A549 (cell line): ENCODE measurements at regions not wholly inside any gene's neighbourhood (a gene's known extent, or its start where the extent isn't known, plus 50 kb on each side); places are given as distances from the start of the nearest gene placed in this dataset.

Source experiments
- ATAC-seq, 2 experiments: fragments of 200-7000 bp in 1 of 2; fragments of >200 bp in 1 of 2; cut with Nextera tagmentation in 1 of 2; cut with Tn5 transposase in 1 of 2; 3 replicates each; pipeline versions ENCODE4 v1.8.0 to v1.9.1; 2018 to 2020; ENCODE audit warnings: mild to moderate bottlenecking in 1 of 2, moderate library complexity in 1 of 2
- CTCF ChIA-PET: fragments of 300-600 bp; sonication (Branson Sonifier 250); formaldehyde crosslinking; extraction: SDS; loops from one replicate; lab custom pipeline; 2021; ENCODE audit warnings: antibody characterized with exemption, inconsistent platforms; lab: Yijun Ruan, JAX
- POLR2A ChIA-PET: fragments of 350-600 bp; formaldehyde crosslinking; extraction: SDS; loops from one replicate; lab custom pipeline; 2021; ENCODE audit warnings: antibody characterized with exemption, inconsistent platforms; lab: Yijun Ruan, JAX
- DNase-seq, 2 experiments: peaks; one replicate each; pipeline versions ENCODE4 v3.0.0 to v3.0.0-alpha.2; 2011 to 2016; ENCODE audit warnings: low read depth in 1 of 2, low spot score in 1 of 2
- FAIRE-seq: peaks from 2 replicates; lab custom pipeline; 2011; peaks lifted over from hg19 to GRCh38; lab: Jason Lieb, UNC
- H3K27ac ChIP-seq, 2 experiments: fragments of >200 bp; sonication (Bioruptor Twin); formaldehyde crosslinking; 3 replicates each; pipeline ENCODE4 v1.5.1; 2016 to 2017
- H3K4me1 ChIP-seq: fragments of >200 bp; sonication (Bioruptor Twin); formaldehyde crosslinking; 3 replicates; pipeline ENCODE4 v1.6.1; 2016
- H3K4me2 ChIP-seq: fragments of >200 bp; sonication (Bioruptor Twin); formaldehyde crosslinking; 3 replicates; pipeline ENCODE4 v1.6.1; 2016
- H3K4me3 ChIP-seq: fragments of >200 bp; sonication (Bioruptor Twin); formaldehyde crosslinking; 3 replicates; pipeline ENCODE4 v1.5.1; 2016
- H3K9me3 ChIP-seq: fragments of >200 bp; sonication (Bioruptor Twin); formaldehyde crosslinking; 3 replicates; pipeline ENCODE4 v1.6.1; 2016
- BHLHE40 ChIP-seq: IDR thresholded peaks from 2 replicates; pipeline ENCODE4 v1.6.1; 2012; ENCODE audit warnings: low read depth, low read length, inconsistent platforms
- CEBPB ChIP-seq, 2 experiments: fragments of >200 bp in 1 of 2; sonication (Bioruptor Twin) in 1 of 2; formaldehyde crosslinking in 1 of 2; IDR thresholded peaks; 2 replicates each; pipeline ENCODE4 v1.6.1; 2012 to 2016
- EHF ChIP-seq: fragments of 250-450 bp; sonication (Bioruptor Pico); IDR thresholded peaks from 2 replicates; pipeline ENCODE4 v1.5.0; 2020; ENCODE audit warnings: mild to moderate bottlenecking
- ELK1 ChIP-seq: fragments of 150-350 bp; IDR thresholded peaks from 2 replicates; pipeline ENCODE4 v1.6.1; 2014; ENCODE audit warnings: low read depth, mild to moderate bottlenecking, low read length
- EP300 ChIP-seq, 2 experiments: fragments of >200 bp; sonication (Bioruptor Twin); formaldehyde crosslinking; IDR thresholded peaks; 2 replicates in 1 of 2; 3 replicates in 1 of 2; pipeline ENCODE4 v1.6.1; 2016 to 2017
- GATA3 ChIP-seq: IDR thresholded peaks from 2 replicates; pipeline ENCODE4 v1.6.1; 2012; ENCODE audit warnings: borderline replicate concordance
- HDAC2 ChIP-seq: fragments of 200-600 bp; sonication (generic); IDR thresholded peaks from 2 replicates; pipeline ENCODE4 v1.6.1; 2016
- HES2 ChIP-seq: fragments of >200 bp; sonication (Bioruptor Twin); formaldehyde crosslinking; IDR thresholded peaks from 2 replicates; pipeline ENCODE4 v1.6.1; 2016
- HMGXB4 ChIP-seq: fragments of 250-450 bp; sonication (Bioruptor Pico); IDR thresholded peaks from 2 replicates; pipeline ENCODE4 v1.5.0; 2021; ENCODE audit warnings: mild to moderate bottlenecking, moderate library complexity, borderline replicate concordance
- HOXB13 ChIP-seq: fragments of 250-450 bp; sonication (Bioruptor Pico); IDR thresholded peaks from 2 replicates; pipeline ENCODE4 v1.5.0; 2020; ENCODE audit warnings: low read depth, mild to moderate bottlenecking, moderate library complexity
- HOXB5 ChIP-seq: fragments of 250-450 bp; sonication (Bioruptor Pico); IDR thresholded peaks from 2 replicates; pipeline ENCODE4 v1.5.0; 2020; ENCODE audit warnings: mild to moderate bottlenecking, moderate library complexity
- JUNB ChIP-seq: fragments of >200 bp; sonication (Bioruptor Twin); formaldehyde crosslinking; IDR thresholded peaks from 2 replicates; pipeline ENCODE4 v1.6.1; 2016
- KDM5A ChIP-seq: fragments of 200-600 bp; sonication (generic); IDR thresholded peaks from 2 replicates; pipeline ENCODE4 v1.6.1; 2016; ENCODE audit warnings: antibody characterized with exemption, mild to moderate bottlenecking
- MAFK ChIP-seq: fragments of 450-650 bp; IDR thresholded peaks from 2 replicates; pipeline ENCODE4 v1.6.1; 2014; ENCODE audit not compliant: partially characterized antibody
- MYC ChIP-seq: IDR thresholded peaks from 2 replicates; pipeline ENCODE4 v1.6.1; 2012; ENCODE audit warnings: mild to moderate bottlenecking, inconsistent platforms, low read length, improper control_type of control experiment, borderline replicate concordance
- NFE2L2 ChIP-seq: fragments of 150-350 bp; conservative IDR thresholded peaks from 2 replicates; pipeline ENCODE4 v1.6.1; 2014; ENCODE audit warnings: low read length
- NPAS2 ChIP-seq: fragments of 250-450 bp; sonication (Bioruptor Pico); IDR thresholded peaks from 2 replicates; pipeline ENCODE4 v1.8.0; 2022; ENCODE audit warnings: mild to moderate bottlenecking, moderate library complexity, borderline replicate concordance
- POLR2AphosphoS2 ChIP-seq: conservative IDR thresholded peaks from 2 replicates; pipeline ENCODE4 v1.6.1; 2012; ENCODE audit warnings: low read length, improper control_type of control experiment, inconsistent platforms
- RARB ChIP-seq: fragments of 250-450 bp; sonication (Bioruptor Pico); IDR thresholded peaks from 2 replicates; pipeline ENCODE4 v1.8.0; 2021; ENCODE audit warnings: mild to moderate bottlenecking, moderate library complexity
- RCOR1 ChIP-seq: fragments of 150-350 bp; IDR thresholded peaks from 2 replicates; pipeline ENCODE4 v1.6.1; 2014; ENCODE audit warnings: antibody characterized with exemption, low read length, low read depth
- REST ChIP-seq: fragments of 200-600 bp; sonication (generic); IDR thresholded peaks from 2 replicates; pipeline ENCODE4 v1.6.1; 2016; ENCODE audit warnings: antibody characterized with exemption, mild to moderate bottlenecking, moderate library complexity
- RNF2 ChIP-seq: fragments of 200-600 bp; sonication (generic); IDR thresholded peaks from 2 replicates; pipeline ENCODE4 v1.6.1; 2016; ENCODE audit warnings: low read depth, mild to moderate bottlenecking, antibody characterized with exemption, moderate library complexity, borderline replicate concordance
- ZC3H11A ChIP-seq: fragments of 450-650 bp; IDR thresholded peaks from 2 replicates; pipeline ENCODE4 v1.6.1; 2014; ENCODE audit warnings: antibody characterized with exemption, mild to moderate bottlenecking
- ZFP36 ChIP-seq: fragments of 450-650 bp; IDR thresholded peaks from 2 replicates; pipeline ENCODE4 v1.6.1; 2014; ENCODE audit warnings: borderline replicate concordance; ENCODE audit not compliant: partially characterized antibody
- ZNF302 ChIP-seq: fragments of 250-450 bp; sonication (Bioruptor Pico); IDR thresholded peaks from 2 replicates; pipeline ENCODE4 v1.9.0; 2021; ENCODE audit warnings: inconsistent platforms, mild to moderate bottlenecking, moderate library complexity
- ZSCAN20 ChIP-seq: fragments of 250-450 bp; sonication (Bioruptor Pico); IDR thresholded peaks from 2 replicates; pipeline ENCODE4 v1.8.0; 2022; ENCODE audit warnings: mild to moderate bottlenecking, moderate library complexity
- WGBS: methylation state at CpG from one replicate; pipeline ENCODE4 v1.1.6; 2017; ENCODE audit errors: missing lambda C conversion rate; 5-methylcytosine and 5-hydroxymethylcytosine counted together

- POLR2A ChIA-PET = no interaction called here
- TF ChIP-seq MAFK (peak; percentile 52), HOXB13 (CRISPR knock-in tag) (no peak)
- TF ChIP-seq, all 56 proteins: peak for 1
- Histone ChIP-seq H3K9me3 (no peaks in the 10 kb centered on the region), H3K4me3 (no peak overlapping the region), H3K27ac (no peak overlapping the region), H3K4me2 (no peak overlapping the region), H3K4me1 (no peaks in the 10 kb centered on the region)
- CTCF ChIA-PET = no interaction called here
- ATAC-seq = no peak
- no peak for FAIRE-seq
- 39% methylated on average over 2 of the region's 2 CpGs for WGBS
- no peak for DNase-seq
These were observed 469.5 kb downstream of the GBA3 start for GRCh38 chr4:23162275-23162674.

GRCh38 chr4:23161787-23162186, 469.1 kb downstream of the GBA3 start:
- POLR2A ChIA-PET = no interaction called here
- FAIRE-seq = no peak
- TF ChIP-seq JUNB = no peak
- TF ChIP-seq HMGXB4 = no peak
- no peak for TF ChIP-seq RARB (CRISPR knock-in tag)
- no peak for TF ChIP-seq BHLHE40
- TF ChIP-seq CEBPB (IDR thresholded peaks at IDR 0.05) = no peak
- TF ChIP-seq NPAS2 = no peak
- no peak for TF ChIP-seq ZSCAN20 (CRISPR knock-in tag)
- no peak for TF ChIP-seq HES2
- TF ChIP-seq HOXB5 (CRISPR knock-in tag) = no peak
- TF ChIP-seq, all 56 proteins: peak for 0
- no peak overlapping the region for H3K27ac ChIP-seq
- 65% methylated on average over 3 of the region's 3 CpGs for WGBS
- H3K4me2 ChIP-seq = no peak overlapping the region
- H3K4me3 ChIP-seq = no peak overlapping the region
- no peaks in the 10 kb centered on the region for H3K9me3 ChIP-seq
- DNase-seq (no peak), ATAC-seq (no peak)
- no peaks in the 10 kb centered on the region for H3K4me1 ChIP-seq
- CTCF ChIA-PET = no interaction called here

GRCh38 chr4:23153076-23153475, 460.3 kb downstream of the GBA3 start:
- Histone ChIP-seq H3K4me2 (no peak overlapping the region), H3K4me3 (no peak overlapping the region), H3K27ac (no peak overlapping the region), H3K4me1 (no peaks in the 10 kb centered on the region), H3K9me3 (no peaks in the 10 kb centered on the region)
- POLR2A ChIA-PET = no interaction called here
- no peak for DNase-seq
- no peak for FAIRE-seq
- CTCF ChIA-PET = no interaction called here
- 25% methylated on average over 2 of the region's 2 CpGs for WGBS
- ATAC-seq = no peak
- TF ChIP-seq BHLHE40 (no peak), MYC (no peak), GATA3 (no peak), ZFP36 (no peak), NFE2L2 (no peak), HOXB5 (CRISPR knock-in tag) (no peak), EP300 (IDR thresholded peaks at IDR 0.05) (no peak), EHF (CRISPR knock-in tag) (no peak), RARB (CRISPR knock-in tag) (no peak), POLR2AphosphoS2 (no peak), HDAC2 (no peak), ZNF302 (CRISPR knock-in tag) (no peak)

- no peak overlapping the region for H3K27ac ChIP-seq
- ATAC-seq = no peak
- no peak for FAIRE-seq
- ChIA-PET POLR2A (no interaction called here), CTCF (no interaction called here)
- no peak overlapping the region for H3K4me3 ChIP-seq
- DNase-seq = no peak
- 57% methylated on average over 4 of the region's 4 CpGs for WGBS
- H3K9me3 ChIP-seq = no peaks in the 10 kb centered on the region
- no peaks in the 10 kb centered on the region for H3K4me1 ChIP-seq
- H3K4me2 ChIP-seq = no peak overlapping the region
- no peak for TF ChIP-seq REST
- TF ChIP-seq KDM5A = no peak
- no peak for TF ChIP-seq RCOR1
- no peak for TF ChIP-seq CEBPB (IDR thresholded peaks at IDR 0.05)
- no peak for TF ChIP-seq RNF2
- no peak for TF ChIP-seq HDAC2
- no peak for TF ChIP-seq MAFK
- no peak for TF ChIP-seq ELK1
- no peak for TF ChIP-seq ZC3H11A
- no peak for TF ChIP-seq BHLHE40
These were observed 457.1 kb downstream of the GBA3 start for GRCh38 chr4:23149815-23150214.
